ENCODE measurements at regions not wholly inside any gene's neighbourhood (a gene's known extent, or its start where the extent isn't known, plus 50 kb on each side); places are given as distances from the start of the nearest gene placed in this dataset.

DNA sequence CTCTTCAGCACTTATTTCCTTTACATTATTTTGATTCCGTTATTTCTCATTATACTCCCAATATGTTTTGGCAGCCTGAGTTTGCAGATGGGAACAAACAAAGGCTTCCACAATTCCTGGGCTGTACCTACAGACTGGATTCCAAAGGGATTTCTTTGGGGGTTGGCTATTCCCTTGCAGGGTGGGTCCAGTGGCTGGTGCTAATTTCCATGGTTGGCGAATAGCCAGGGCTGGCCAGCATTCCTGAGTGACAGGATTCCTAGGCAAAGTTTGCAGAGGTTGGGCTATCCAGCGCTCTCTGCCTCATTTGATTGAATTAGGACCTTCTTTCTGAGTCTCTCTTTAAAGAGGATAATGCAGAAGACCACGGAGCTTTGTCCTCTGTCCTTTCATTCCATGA lies 207.4 kb downstream of the MAF start:
- TF ChIP-seq CTCF (tag by site-specific recombination; IDR thresholded peaks at IDR 0.05) (no peak), REST (tag by site-specific recombination; IDR thresholded peaks at IDR 0.05) (no peak), ZNF768 (tag by site-specific recombination; IDR thresholded peaks at IDR 0.05) (no peak), ZNF416 (tag by site-specific recombination; IDR thresholded peaks at IDR 0.05) (no peak), TRIM28 (IDR thresholded peaks at IDR 0.05; ENCODE audit: borderline replicate concordance, low read length) (no peak), ZNF114 (tag by site-specific recombination; IDR thresholded peaks at IDR 0.05) (no peak)
- TF ChIP-seq, protein P1, sequence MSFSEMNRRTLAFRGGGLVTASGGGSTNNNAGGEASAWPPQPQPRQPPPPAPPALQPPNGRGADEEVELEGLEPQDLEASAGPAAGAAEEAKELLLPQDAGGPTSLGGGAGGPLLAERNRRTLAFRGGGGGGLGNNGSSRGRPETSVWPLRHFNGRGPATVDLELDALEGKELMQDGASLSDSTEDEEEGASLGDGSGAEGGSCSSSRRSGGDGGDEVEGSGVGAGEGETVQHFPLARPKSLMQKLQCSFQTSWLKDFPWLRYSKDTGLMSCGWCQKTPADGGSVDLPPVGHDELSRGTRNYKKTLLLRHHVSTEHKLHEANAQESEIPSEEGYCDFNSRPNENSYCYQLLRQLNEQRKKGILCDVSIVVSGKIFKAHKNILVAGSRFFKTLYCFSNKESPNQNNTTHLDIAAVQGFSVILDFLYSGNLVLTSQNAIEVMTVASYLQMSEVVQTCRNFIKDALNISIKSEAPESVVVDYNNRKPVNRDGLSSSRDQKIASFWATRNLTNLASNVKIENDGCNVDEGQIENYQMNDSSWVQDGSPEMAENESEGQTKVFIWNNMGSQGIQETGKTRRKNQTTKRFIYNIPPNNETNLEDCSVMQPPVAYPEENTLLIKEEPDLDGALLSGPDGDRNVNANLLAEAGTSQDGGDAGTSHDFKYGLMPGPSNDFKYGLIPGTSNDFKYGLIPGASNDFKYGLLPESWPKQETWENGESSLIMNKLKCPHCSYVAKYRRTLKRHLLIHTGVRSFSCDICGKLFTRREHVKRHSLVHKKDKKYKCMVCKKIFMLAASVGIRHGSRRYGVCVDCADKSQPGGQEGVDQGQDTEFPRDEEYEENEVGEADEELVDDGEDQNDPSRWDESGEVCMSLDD (tag by site-specific recombination; IDR thresholded peaks at IDR 0.05): no peak

Data from HEK293 (cell line).